Aorta (tissue), 5 donors: ENCODE measurements at regions not wholly inside any gene's neighbourhood (a gene's known extent, or its start where the extent isn't known, plus 50 kb on each side); places are given as distances from the start of the nearest gene placed in this dataset.

ENCODE experiments used
- ATAC-seq: fragments of 200-7000 bp; cut with Tn5 transposase; one replicate; pipeline ENCODE4 v1.9.1; 2022; ENCODE audit warnings: moderate library complexity; ENCODE audit not compliant: low FRiP score
- DNase-seq, 2 donors: peaks; one replicate each; pipeline ENCODE4 v3.0.0-alpha.2; 2020
- H3K27ac ChIP-seq, 2 donors: one replicate each; pipeline ENCODE4 v1.5.1; 2013; ENCODE audit warnings: low read length in 2 of 2, mild to moderate bottlenecking in 2 of 2, moderate library complexity in 2 of 2, control low read depth in 1 of 2, inconsistent platforms in 1 of 2, low read depth in 1 of 2
- H3K27me3 ChIP-seq, 2 donors: one replicate each; pipeline ENCODE4 v1.6.1; 2013; ENCODE audit warnings: control low read depth in 1 of 2, low read length in 1 of 2, mild to moderate bottlenecking in 1 of 2, moderate library complexity in 1 of 2; ENCODE audit not compliant: insufficient read depth in 2 of 2, control insufficient read depth in 1 of 2
- H3K36me3 ChIP-seq, 2 donors: one replicate each; pipeline ENCODE4 v1.6.1; 2013; ENCODE audit warnings: control low read depth in 1 of 2, low read length in 1 of 2, mild to moderate bottlenecking in 1 of 2; ENCODE audit not compliant: insufficient read depth in 2 of 2, control insufficient read depth in 1 of 2
- H3K4me1 ChIP-seq, 2 donors: one replicate each; pipeline ENCODE4 v1.6.1; 2013; ENCODE audit warnings: low read length in 2 of 2, control low read depth in 1 of 2, mild to moderate bottlenecking in 1 of 2, moderate library complexity in 1 of 2; ENCODE audit not compliant: insufficient read depth in 2 of 2, control insufficient read depth in 1 of 2
- H3K4me3 ChIP-seq, 2 donors: one replicate each; pipeline ENCODE4 v1.5.1; 2013; ENCODE audit warnings: low read length in 2 of 2, control low read depth in 1 of 2, mild to moderate bottlenecking in 1 of 2
- H3K9me3 ChIP-seq: one replicate; pipeline ENCODE4 v1.6.1; 2013; ENCODE audit warnings: mild to moderate bottlenecking, low read length; ENCODE audit not compliant: control insufficient read depth
- WGBS, 2 donors: extraction: QIAGEN DNeasy Blood & Tissue Kit; methylation state at CpG; one replicate each; pipeline ENCODE4 v1.1.7; 2013; 5-methylcytosine and 5-hydroxymethylcytosine counted together
- intact Hi-C, 2 donors: fragments of 100-400 bp; cut with DNase I; formaldehyde crosslinking; loops; one replicate each; pipeline versions ENCODE4 v1.14.2 to v1.15.0; 2022
- donor health status: healthy with polysubstance abuse.
- donor health status: Bipolar disorder and iron deficiency.
- donor health status: DM: no; HTN: no; CAD: no.
- donor health status: DM: no; HTN: no; CAD: no.
- donor health status: DM: yes; HTN: yes; CAD: no.

DNA sequence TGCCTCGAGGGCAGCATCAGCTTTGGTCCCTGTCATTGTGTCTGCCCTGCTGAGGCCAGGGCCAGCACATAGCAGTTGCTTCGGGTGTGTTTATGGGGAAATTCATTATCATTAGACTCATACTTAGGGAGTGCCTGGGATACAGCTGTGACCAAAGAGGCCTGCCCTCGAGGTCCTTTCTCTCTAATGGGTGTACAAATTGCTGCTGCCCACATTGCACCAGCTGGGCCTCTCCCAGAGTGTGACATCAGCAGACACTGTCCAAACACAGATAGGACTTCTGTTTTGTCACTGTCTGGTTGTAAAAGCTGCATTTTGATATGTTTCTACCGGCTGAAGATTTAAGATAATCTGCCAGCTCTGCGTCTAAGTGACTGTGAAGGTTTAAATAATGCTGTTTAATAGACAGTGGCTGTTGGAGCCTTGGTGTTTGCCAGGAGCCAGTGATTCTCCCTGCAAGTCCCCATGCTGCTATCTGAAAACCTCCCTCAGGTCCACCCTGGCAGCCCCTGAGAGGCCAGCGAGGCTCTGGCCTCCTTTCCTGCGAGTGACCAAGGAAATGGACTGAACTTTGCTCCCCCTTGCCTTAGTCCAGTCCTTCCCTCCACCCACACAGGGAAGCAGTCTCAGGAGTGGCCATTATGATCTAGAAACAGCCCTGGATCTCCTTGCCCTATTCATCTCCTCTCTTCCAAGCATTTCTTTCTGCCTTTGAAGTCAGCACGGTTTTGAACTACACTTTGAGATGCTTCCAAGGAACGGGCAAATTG, 505.2 kb downstream of the TBC1D22A start:
- no peak for ATAC-seq
- 56 to 64% methylated on average over 9 of the region's 9 CpGs for WGBS, 2 donors
- DNase-seq = no peak
- no peaks in the 10 kb centered on the region for H3K4me1 ChIP-seq
- no peaks in the 10 kb centered on the region for H3K36me3 ChIP-seq
- intact Hi-C loops = no loop called here
- H3K27me3 ChIP-seq = no peaks in the 10 kb centered on the region
- H3K4me3 ChIP-seq = no peak overlapping the region
- H3K9me3 ChIP-seq = peaks cover 3% of the 10 kb centered on the region
- H3K27ac ChIP-seq = no peak overlapping the region

DNA sequence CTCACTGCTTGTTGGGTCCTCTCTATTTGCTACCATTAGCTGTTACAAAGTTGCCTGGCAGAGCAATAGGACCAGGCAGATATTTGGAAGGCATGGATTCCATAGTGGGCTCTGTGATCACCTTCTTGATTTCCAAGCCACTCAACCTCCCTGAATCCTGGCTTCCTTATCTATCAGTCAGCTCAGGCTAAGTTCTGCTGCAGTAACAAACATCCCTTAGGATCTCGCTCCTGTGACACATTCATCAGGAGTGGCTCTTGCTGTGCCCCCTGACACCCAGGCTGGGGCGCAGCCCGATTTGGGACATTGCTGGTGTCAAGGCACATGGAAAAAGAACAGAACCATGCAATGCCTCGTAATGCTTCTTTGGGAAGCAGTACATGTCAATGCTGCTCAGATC, 503.9 kb downstream of the TBC1D22A start:
- Histone ChIP-seq H3K4me1 (no peaks in the 10 kb centered on the region), H3K9me3 (peaks cover 3% of the 10 kb centered on the region), H3K27me3 (no peaks in the 10 kb centered on the region), H3K27ac (no peak overlapping the region), H3K4me3 (no peak overlapping the region), H3K36me3 (no peaks in the 10 kb centered on the region)
- 83 to 84% methylated on average over 4 of the region's 4 CpGs for WGBS, 2 donors
- intact Hi-C loops = no loop called here
- ATAC-seq (no peak), DNase-seq (peak in 1 of 2 donors; percentile 33)

DNA sequence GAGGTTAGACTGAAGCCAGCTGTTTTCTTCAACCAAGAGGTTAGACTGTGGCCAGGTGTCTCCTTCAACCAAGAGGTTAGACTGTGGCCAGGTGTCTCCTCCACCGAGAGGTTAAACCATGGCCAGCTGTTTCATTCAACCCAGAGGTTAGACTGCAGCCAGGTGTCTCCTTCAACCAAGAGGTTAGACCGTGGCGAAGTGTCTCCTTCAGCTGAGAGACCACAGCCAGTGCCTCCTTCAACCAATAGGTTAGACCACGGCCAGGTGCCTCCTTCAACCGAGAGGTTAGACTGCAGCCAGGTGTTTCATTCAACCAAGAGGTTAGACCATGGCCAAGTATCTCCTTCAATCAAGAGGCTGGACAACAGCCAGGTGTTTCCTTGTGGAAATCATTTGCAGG, 498.1 kb downstream of the TBC1D22A start:
- H3K27ac ChIP-seq = no peak overlapping the region
- intact Hi-C loops = no loop called here
- H3K9me3 ChIP-seq = no peaks in the 10 kb centered on the region
- 71 to 84% methylated on average over 5 of the region's 5 CpGs for WGBS, 2 donors
- no peaks in the 10 kb centered on the region for H3K4me1 ChIP-seq
- no peaks in the 10 kb centered on the region for H3K36me3 ChIP-seq
- H3K4me3 ChIP-seq = no peak overlapping the region
- no peaks in the 10 kb centered on the region for H3K27me3 ChIP-seq
- DNase-seq (no peak), ATAC-seq (no peak)

DNA sequence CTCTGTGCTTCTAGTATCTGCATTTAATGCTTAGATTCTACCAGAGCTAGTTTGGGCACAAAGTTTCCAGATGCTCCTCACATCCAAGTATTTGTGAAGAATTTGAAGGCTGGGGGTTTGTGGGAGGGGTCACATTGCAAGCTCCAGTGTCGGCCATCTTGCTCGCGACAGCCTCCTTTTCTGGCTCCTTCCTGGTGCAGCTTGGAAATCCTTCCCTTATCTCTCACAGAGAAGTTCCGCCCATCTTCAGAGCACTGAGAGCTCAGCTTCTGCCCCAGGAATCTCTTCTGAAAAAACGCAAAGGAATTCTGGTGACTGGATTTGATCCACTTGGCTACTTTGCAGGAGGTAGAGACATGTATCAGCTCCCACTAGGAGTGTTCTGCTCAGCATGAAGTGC, 497.5 kb downstream of the TBC1D22A start:
- Histone ChIP-seq H3K4me1 (no peaks in the 10 kb centered on the region), H3K36me3 (no peaks in the 10 kb centered on the region), H3K9me3 (no peaks in the 10 kb centered on the region), H3K27me3 (no peaks in the 10 kb centered on the region), H3K4me3 (no peak overlapping the region), H3K27ac (no peak overlapping the region)
- intact Hi-C loops = no loop called here
- ATAC-seq (no peak), DNase-seq (no peak)
- 81 to 85% methylated on average over 5 of the region's 5 CpGs for WGBS, 2 donors

DNA sequence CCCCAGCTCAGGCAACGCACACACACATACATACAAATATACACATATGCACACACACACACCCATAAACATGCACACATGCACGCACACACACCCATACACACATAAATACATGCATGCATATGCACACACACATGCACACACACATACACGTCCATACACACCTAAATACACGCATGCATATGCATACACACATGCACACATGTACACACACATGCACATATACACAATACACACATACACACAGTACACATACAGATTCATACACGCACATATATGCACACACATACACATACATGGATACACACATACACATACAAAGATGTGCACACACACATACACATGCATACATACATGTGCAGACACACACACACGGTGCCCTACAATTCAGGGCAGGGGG, 496.6 kb downstream of the TBC1D22A start:
- WGBS, 2 donors = 69 to 84% methylated on average over 6 of the region's 6 CpGs
- Histone ChIP-seq H3K27me3 (no peaks in the 10 kb centered on the region), H3K36me3 (no peaks in the 10 kb centered on the region), H3K9me3 (no peaks in the 10 kb centered on the region), H3K27ac (no peak overlapping the region), H3K4me3 (no peak overlapping the region), H3K4me1 (no peaks in the 10 kb centered on the region)
- ATAC-seq (no peak), DNase-seq (no peak)
- intact Hi-C loops = no loop called here

- no peak overlapping the region for H3K4me3 ChIP-seq
- H3K4me1 ChIP-seq = no peaks in the 10 kb centered on the region
- intact Hi-C loops = no loop called here
- H3K36me3 ChIP-seq = no peaks in the 10 kb centered on the region
- no peaks in the 10 kb centered on the region for H3K27me3 ChIP-seq
- peaks cover 2% of the 10 kb centered on the region for H3K9me3 ChIP-seq
- ATAC-seq = no peak
- 79% methylated on average over 11 of the region's 11 CpGs for WGBS, 2 donors
- DNase-seq = peak in 1 of 2 donors; percentile 47
- no peak overlapping the region for H3K27ac ChIP-seq
Observed at GRCh38 chr22:47257976-47258375, 495.5 kb downstream of the TBC1D22A start.

DNA sequence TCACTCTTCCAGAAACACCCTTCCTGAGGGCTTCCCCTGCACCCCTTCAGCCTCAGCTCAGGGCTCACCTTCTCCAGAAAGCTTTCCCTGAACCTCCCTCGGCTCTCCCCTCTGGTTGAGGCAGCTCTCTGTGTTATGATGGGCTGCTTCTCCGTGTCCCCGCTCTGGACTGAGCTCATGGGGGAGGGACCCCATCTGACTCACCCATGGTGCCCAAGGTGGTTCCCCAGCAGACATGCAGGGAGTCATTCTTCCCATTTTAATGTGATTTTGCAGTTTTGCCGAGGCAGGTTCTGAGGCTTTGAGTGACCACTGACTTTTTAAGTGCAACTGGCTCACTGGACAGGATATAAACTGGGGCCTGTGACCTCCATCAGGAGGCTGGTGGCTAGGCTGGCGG, 495.1 kb downstream of the TBC1D22A start:
- no peaks in the 10 kb centered on the region for H3K4me1 ChIP-seq
- peaks cover 2% of the 10 kb centered on the region for H3K9me3 ChIP-seq
- intact Hi-C loops = no loop called here
- no peak for ATAC-seq
- peak in 1 of 2 donors; percentile 35 for DNase-seq
- no peaks in the 10 kb centered on the region for H3K36me3 ChIP-seq
- H3K27ac ChIP-seq = no peak overlapping the region
- WGBS, 2 donors = 64 to 75% methylated on average over 5 of the region's 5 CpGs
- H3K27me3 ChIP-seq = no peaks in the 10 kb centered on the region
- H3K4me3 ChIP-seq = no peak overlapping the region

DNA sequence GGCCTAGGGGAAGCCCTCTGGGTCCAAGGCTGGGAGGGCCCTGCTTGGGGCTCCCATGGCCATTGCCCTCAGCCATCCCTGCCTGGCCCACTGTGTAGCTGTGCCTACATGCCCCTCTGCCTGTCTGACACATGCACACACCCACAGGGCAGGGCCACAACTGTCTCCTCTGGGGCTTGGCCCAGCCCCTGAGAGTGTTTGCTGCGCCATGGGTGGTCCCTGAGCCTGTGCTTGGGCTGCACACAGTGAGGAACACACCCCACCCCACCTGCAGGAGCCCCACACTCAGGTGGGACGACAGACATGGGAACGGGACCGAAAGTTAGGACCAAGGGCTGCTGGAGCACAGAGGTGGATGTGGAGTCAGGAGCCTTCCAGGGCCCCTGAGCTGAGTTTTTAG, 489.5 kb downstream of the TBC1D22A start:
- Histone ChIP-seq H3K4me1 (no peaks in the 10 kb centered on the region), H3K9me3 (peaks cover 2% of the 10 kb centered on the region), H3K4me3 (no peak overlapping the region), H3K27me3 (no peaks in the 10 kb centered on the region), H3K36me3 (no peaks in the 10 kb centered on the region), H3K27ac (no peak overlapping the region)
- 81 to 88% methylated on average over 4 of the region's 4 CpGs for WGBS, 2 donors
- ATAC-seq = no peak
- intact Hi-C loops = no loop called here
- no peak for DNase-seq

DNA sequence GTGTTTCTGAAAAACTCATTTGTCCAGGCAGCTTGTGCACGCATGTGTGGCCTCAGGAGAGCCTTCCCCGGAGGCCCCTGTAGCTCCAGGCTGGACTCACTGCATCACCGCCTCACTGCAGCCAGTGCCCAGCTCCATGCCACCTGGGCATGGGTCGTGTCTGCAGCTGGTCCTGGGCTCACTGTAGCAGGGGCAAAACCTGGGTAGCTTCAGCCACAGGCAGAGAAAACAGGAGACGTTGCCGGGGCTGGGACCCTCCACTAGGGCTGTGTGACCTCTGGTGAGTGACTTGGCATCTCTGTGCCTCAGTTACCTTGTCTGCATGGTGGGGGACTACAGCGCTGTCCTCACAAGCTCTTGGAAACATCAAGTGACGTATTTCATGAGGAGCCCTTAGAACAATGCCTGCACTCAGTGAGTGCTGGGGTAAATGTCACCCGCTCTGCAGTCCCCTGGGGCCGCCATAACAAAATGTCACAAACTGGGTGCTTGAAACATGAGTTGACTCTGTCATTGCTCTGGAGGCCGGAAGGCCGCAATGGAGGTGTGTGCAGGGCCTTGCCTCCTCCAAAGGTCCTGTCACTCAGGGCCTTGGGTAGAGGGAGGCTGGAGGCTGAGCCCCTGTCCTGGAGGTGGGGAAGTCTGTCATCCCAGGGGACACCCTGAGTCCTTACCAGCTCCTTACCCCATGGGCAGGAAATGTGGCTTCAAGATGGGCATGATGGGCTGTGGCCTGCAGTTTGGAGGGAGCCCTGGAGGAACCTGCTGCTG, 488.7 kb downstream of the TBC1D22A start:
- Histone ChIP-seq H3K4me1 (no peaks in the 10 kb centered on the region), H3K27me3 (no peaks in the 10 kb centered on the region), H3K4me3 (no peak overlapping the region), H3K9me3 (peaks cover 2% of the 10 kb centered on the region), H3K36me3 (no peaks in the 10 kb centered on the region), H3K27ac (no peak overlapping the region)
- WGBS, 2 donors = 85% methylated on average over 12 of the region's 12 CpGs
- ATAC-seq = peak; percentile 11
- intact Hi-C loops = no loop called here
- DNase-seq = no peak
